AG04449 (cell line): ENCODE measurements at regions not wholly inside any gene's neighbourhood (a gene's known extent, or its start where the extent isn't known, plus 50 kb on each side); places are given as distances from the start of the nearest gene placed in this dataset.

Source experiments
- CTCF ChIA-PET: fragments of 350-600 bp; formaldehyde crosslinking; extraction: SDS; loops from one replicate; lab custom pipeline; 2021; ENCODE audit warnings: antibody characterized with exemption; lab: Yijun Ruan, JAX
- POLR2A ChIA-PET: fragments of 400-600, 350-600 bp; formaldehyde crosslinking; extraction: SDS; loops from one replicate; lab custom pipeline; 2020; ENCODE audit warnings: antibody characterized with exemption, inconsistent platforms; lab: Yijun Ruan, JAX
- DNase-seq: peaks from one replicate; pipeline ENCODE4 v3.0.0-alpha.2; 2010; ENCODE audit warnings: low read depth, low spot score
- H3K4me3 ChIP-seq: 2 replicates; pipeline ENCODE4 v1.5.1; 2011; ENCODE audit warnings: low read depth, mild to moderate bottlenecking, control low read depth, low read length
- CTCF ChIP-seq: IDR thresholded peaks from one replicate; pipeline ENCODE4 v1.5.1; 2011; ENCODE audit warnings: mild to moderate bottlenecking, moderate library complexity, low read length, control low read depth, inconsistent platforms; ENCODE audit not compliant: insufficient read depth; ENCODE audit errors: missing control alignments

- no peak for DNase-seq
- TF ChIP-seq CTCF, result no peak
- CTCF ChIA-PET, result no interaction called here
Observed at GRCh38 chr3:163927521-163927920, 1150.8 kb downstream of the SI start.

GRCh38 chr3:163924600-163924999, 1153.7 kb downstream of the SI start:
- no peak for DNase-seq
- no peak for TF ChIP-seq CTCF
- CTCF ChIA-PET, result no interaction called here
- POLR2A ChIA-PET, result no interaction called here
- no peak overlapping the region for H3K4me3 ChIP-seq

More at GRCh38 chr3:163927521-163927920, 1150.8 kb downstream of the SI start:
- POLR2A ChIA-PET, result no interaction called here
- H3K4me3 ChIP-seq, result no peak overlapping the region

GRCh38 chr3:163919154-163919553, 1159.1 kb downstream of the SI start:
- no peak overlapping the region for H3K4me3 ChIP-seq
- ChIA-PET POLR2A (no interaction called here), CTCF (no interaction called here)
- no peak for DNase-seq
- TF ChIP-seq CTCF, result no peak

GRCh38 chr3:163916596-163917560, 1161.4 kb downstream of the SI start:
- H3K4me3 ChIP-seq, result no peak overlapping the region
- ChIA-PET CTCF (no interaction called here), POLR2A (no interaction called here)
- DNase-seq, result no peak
- TF ChIP-seq CTCF, result no peak

- TF ChIP-seq CTCF, result no peak
- no peak for DNase-seq
- no peak overlapping the region for H3K4me3 ChIP-seq
- CTCF ChIA-PET, result no interaction called here
- POLR2A ChIA-PET, result no interaction called here
Observed at GRCh38 chr3:163915280-163915679, 1163.0 kb downstream of the SI start.

- TF ChIP-seq CTCF, result no peak
- no peak for DNase-seq
- H3K4me3 ChIP-seq, result no peak overlapping the region
- POLR2A ChIA-PET, result no interaction called here
- CTCF ChIA-PET, result no interaction called here
Observed at GRCh38 chr3:163914567-163914966, 1163.7 kb downstream of the SI start.
